ENCODE measurements at regions not wholly inside any gene's neighbourhood (a gene's known extent, or its start where the extent isn't known, plus 50 kb on each side); places are given as distances from the start of the nearest gene placed in this dataset.

DNA sequence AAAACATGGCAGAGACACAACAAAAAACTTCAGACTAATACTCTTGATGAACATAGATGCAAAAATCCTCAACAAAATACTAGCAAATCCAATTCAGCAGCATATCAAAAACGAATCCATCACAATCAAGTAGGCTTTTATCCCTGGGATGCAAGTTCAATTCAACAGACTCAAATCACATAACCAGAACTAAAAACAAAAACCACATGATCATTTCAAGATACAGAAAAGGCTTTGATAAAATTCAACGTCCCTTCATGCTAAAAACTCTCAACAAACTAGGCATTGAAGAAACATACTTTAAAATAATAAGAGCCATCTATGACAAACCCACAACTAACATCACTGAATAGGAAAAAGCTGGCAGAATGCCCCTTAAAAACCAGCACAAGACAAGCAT is 93.6 kb downstream of the TUSC1 start:
- 71 to 81% methylated on average over 2 of the region's 2 CpGs for WGBS, 2 donors
- intact Hi-C loops (cut with DNase I; ENCODE audit: low total_unique reads) = no loop called here

DNA sequence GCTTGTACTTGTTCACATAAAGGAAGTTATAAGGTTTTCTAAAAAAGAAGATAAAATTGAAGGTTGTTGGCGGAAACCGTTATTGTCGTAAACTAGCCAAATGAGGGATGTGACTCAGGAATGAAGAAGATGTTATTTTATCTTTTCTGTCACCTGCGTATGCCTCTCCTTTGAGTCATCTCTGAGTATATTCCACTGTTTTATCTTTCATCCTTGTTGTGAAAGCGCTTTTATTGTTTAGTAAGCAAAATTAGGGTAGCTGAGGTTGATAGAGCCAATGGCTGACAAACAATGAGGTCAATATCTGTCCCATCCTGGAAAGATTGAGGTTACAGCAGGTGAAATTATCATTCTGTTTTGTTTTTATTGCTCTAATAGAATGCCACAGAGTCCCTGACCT is 105.0 kb downstream of the TUSC1 start:
- DNase-seq = no peak
- Histone ChIP-seq H3K27ac (no peak overlapping the region), H3K9me3 (no peaks in the 10 kb centered on the region), H3K4me3 (no peak overlapping the region), H3K27me3 (no peaks in the 10 kb centered on the region), H3K4me1 (no peaks in the 10 kb centered on the region), H3K36me3 (ENCODE audit: low read depth, missing control alignments) (no peaks in the 10 kb centered on the region)
- WGBS, 2 donors = 83 to 85% methylated on average over 5 of the region's 5 CpGs
- intact Hi-C loops (cut with DNase I; ENCODE audit: low total_unique reads) = no loop called here
- no peak for TF ChIP-seq POLR2A (IDR thresholded peaks at IDR 0.05)

More for the DNA sequence above, 93.6 kb downstream of the TUSC1 start:
- no peaks in the 10 kb centered on the region for H3K9me3 ChIP-seq
- H3K27me3 ChIP-seq = no peaks in the 10 kb centered on the region
- no peak overlapping the region for H3K4me3 ChIP-seq
- H3K4me1 ChIP-seq = no peaks in the 10 kb centered on the region
- TF ChIP-seq, protein P1, sequence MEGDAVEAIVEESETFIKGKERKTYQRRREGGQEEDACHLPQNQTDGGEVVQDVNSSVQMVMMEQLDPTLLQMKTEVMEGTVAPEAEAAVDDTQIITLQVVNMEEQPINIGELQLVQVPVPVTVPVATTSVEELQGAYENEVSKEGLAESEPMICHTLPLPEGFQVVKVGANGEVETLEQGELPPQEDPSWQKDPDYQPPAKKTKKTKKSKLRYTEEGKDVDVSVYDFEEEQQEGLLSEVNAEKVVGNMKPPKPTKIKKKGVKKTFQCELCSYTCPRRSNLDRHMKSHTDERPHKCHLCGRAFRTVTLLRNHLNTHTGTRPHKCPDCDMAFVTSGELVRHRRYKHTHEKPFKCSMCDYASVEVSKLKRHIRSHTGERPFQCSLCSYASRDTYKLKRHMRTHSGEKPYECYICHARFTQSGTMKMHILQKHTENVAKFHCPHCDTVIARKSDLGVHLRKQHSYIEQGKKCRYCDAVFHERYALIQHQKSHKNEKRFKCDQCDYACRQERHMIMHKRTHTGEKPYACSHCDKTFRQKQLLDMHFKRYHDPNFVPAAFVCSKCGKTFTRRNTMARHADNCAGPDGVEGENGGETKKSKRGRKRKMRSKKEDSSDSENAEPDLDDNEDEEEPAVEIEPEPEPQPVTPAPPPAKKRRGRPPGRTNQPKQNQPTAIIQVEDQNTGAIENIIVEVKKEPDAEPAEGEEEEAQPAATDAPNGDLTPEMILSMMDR (IDR thresholded peaks at IDR 0.05) = no peak
- no peak for TF ChIP-seq POLR2A (IDR thresholded peaks at IDR 0.05)
- no peaks in the 10 kb centered on the region for H3K36me3 ChIP-seq (ENCODE audit: low read depth, missing control alignments)
- DNase-seq = no peak
- no peak overlapping the region for H3K27ac ChIP-seq

DNA sequence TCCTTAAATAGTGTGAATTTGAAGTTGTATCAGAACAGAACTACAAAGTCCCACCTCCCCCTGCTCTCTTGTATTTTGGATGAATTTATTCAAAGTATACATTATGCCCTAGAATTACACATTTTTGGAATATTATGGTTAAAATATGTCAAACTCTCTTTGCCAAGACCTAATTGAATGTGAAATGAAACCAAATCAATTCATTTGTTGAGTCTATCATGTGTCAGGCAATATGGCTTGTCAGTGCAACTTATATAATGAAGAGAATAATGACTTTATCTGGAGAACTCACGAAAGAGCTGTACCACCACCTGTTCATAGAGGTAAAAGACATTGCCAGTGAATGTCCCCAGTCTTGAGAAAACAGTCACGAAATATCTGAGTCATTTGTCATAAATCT is 106.8 kb downstream of the TUSC1 start:
- 73 to 85% methylated on average over 2 of the region's 2 CpGs for WGBS, 2 donors
- Histone ChIP-seq H3K4me3 (no peak overlapping the region), H3K4me1 (no peaks in the 10 kb centered on the region), H3K36me3 (ENCODE audit: low read depth, missing control alignments) (no peaks in the 10 kb centered on the region), H3K27me3 (no peaks in the 10 kb centered on the region), H3K9me3 (no peaks in the 10 kb centered on the region), H3K27ac (no peak overlapping the region)
- TF ChIP-seq, protein P1 (IDR thresholded peaks at IDR 0.05) = no peak
- no peak for TF ChIP-seq POLR2A (IDR thresholded peaks at IDR 0.05)
- intact Hi-C loops (cut with DNase I; ENCODE audit: low total_unique reads) = no loop called here
- DNase-seq = no peak

DNA sequence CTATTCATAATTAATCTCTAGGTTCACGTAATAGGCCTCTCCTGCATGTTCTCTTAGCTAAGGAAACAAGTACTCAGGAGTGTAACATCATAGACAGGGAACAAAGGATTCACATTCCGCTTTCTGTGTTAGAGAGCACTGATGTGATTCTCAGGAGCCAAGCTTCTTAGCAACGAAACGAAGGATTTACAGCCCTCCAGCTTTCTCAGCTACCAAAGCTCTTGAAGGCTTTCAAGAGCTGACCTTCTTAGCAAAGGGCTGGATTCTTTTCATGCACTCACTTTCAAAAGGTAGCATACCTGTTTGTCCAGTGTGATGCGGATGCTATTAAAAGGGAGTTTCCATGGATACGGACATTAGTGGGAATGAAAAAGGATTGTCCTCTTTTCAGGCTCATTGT is 107.4 kb downstream of the TUSC1 start:
- no peaks in the 10 kb centered on the region for H3K27me3 ChIP-seq
- no peak overlapping the region for H3K4me3 ChIP-seq
- no peak for DNase-seq
- no peak for TF ChIP-seq POLR2A (IDR thresholded peaks at IDR 0.05)
- TF ChIP-seq, protein P1 (IDR thresholded peaks at IDR 0.05) = no peak
- no peak overlapping the region for H3K27ac ChIP-seq
- intact Hi-C loops (cut with DNase I; ENCODE audit: low total_unique reads) = no loop called here
- no peaks in the 10 kb centered on the region for H3K9me3 ChIP-seq
- no peaks in the 10 kb centered on the region for H3K4me1 ChIP-seq
- 60 to 84% methylated on average over 6 of the region's 6 CpGs for WGBS, 2 donors
- no peaks in the 10 kb centered on the region for H3K36me3 ChIP-seq (ENCODE audit: low read depth, missing control alignments)

DNA sequence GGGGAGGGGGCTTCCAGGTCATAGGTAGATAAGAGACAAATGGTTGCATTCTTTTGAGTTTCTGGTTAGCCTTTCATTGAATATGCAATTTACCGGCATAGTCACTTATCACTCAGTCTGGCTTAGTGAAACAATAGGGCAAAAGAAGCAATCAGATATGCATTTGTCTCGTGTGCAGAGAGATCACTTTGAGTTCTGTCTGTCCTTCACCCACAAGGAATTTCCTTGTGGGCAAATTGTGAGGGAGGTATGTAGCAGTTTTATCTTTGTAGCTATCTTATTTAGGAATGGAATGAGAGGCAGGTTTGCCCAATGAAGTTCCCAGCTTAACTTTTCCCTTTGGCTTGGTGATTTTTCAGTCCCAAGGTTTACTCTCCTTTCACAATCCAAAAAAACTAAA is 116.1 kb downstream of the TUSC1 start:
- Histone ChIP-seq H3K27me3 (no peaks in the 10 kb centered on the region), H3K4me1 (no peaks in the 10 kb centered on the region), H3K27ac (no peak overlapping the region), H3K4me3 (no peak overlapping the region), H3K9me3 (no peaks in the 10 kb centered on the region), H3K36me3 (ENCODE audit: low read depth, missing control alignments) (no peaks in the 10 kb centered on the region)
- no peak for DNase-seq
- 63 to 70% methylated on average over 2 of the region's 2 CpGs for WGBS, 2 donors
- TF ChIP-seq POLR2A (IDR thresholded peaks at IDR 0.05) = no peak
- TF ChIP-seq, protein P1 (IDR thresholded peaks at IDR 0.05) = no peak
- intact Hi-C loops (cut with DNase I; ENCODE audit: low total_unique reads) = no loop called here
